Left renal cortex interstitium (tissue), 4 donors: ENCODE measurements at regions not wholly inside any gene's neighbourhood (a gene's known extent, or its start where the extent isn't known, plus 50 kb on each side); places are given as distances from the start of the nearest gene placed in this dataset.

Source experiments
- DNase-seq, 4 donors: peaks; one replicate each; pipeline ENCODE4 v3.0.0-alpha.2; 2013; ENCODE audit warnings: low read depth in 4 of 4, low spot score in 2 of 4, missing footprints in 1 of 4

DNA sequence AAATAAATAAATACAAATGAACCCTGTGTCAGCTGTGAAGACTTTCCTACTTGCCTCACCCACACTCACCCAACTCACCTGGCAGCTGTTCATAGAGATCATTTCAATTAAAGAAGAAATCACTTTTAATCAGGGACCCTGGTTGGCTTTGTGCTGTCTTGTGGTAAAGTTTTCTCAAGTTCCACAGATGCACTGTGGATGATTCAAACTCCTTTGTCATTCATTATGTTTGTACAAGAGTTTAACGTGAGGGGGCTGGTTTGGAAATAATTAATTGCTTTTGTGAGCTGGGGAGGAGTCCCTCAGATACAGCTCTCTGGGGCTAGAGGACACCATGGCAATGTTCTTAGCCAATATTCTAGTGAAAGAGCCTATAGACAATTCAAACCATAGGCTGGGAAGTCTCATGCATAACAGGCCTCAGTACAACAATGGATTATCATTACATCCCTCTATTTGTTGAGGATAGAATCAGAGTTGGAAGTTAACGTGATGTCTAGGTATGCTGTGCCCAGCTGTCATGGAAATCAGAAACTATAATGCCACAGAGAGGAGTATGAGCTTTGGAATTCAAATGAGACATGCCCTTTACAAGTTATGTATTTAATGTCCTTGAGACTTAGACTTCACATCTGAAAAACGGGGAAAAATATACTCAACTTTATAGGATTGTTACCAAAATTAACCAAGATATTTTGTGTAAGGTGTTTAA lies 698.5 kb downstream of the KCNA4 start:
- DNase-seq: no peak

DNA sequence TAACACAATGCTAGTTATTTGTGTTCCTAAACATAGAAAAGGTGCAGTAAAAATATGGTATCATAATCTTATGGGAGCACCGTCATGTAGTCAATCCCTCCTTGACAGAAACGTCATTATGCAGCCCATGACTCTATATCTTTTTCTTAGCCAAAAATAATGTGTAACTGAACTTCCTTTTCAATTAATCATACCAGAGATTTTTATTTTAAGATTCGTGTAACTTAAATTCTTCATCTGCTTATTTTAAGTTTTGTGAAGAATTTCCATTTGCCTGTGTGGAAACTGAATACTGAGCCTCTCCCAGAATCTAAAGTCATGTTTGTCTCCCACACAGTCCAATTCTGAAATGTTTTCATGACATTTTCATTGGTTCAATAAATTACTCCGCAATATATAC lies 699.1 kb downstream of the KCNA4 start:
- DNase-seq: no peak

DNA sequence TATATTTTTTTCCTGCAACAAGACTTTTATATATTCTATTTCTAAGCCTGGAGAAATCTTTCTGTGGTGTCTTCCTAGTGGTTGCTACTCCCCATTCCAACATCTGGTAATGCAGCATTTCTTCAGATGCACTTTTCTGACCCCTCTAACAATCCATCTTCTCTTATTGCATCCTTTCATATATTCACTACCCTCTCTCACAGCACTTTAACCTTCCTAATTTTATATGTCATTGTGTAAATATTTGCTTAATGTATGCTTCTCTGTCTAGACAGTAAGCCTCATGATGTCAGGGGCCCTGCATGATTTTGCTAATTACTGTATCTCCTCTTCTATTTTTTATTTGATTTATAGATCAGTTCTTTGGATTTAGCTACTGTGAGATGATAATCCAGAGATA lies 701.6 kb downstream of the KCNA4 start:
- no peak for DNase-seq

DNA sequence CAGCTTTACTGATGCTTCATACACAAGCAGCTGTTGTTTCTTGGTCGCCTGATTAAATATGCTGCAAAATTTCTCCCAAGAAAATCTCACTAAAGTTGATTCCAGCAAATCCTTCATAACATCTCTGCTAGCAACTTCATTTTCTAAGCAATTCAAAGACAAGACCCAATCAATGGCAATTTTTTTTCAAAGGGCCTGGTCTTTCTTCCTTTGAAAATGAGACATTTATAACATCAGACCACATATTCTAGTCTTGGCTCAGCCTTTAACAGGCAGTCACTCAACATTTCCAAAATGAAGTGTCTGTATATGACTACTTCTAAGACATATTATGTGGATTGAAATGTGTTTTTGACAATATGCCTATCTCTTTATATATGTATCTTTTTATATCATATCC lies 702.6 kb downstream of the KCNA4 start:
- no peak for DNase-seq

DNA sequence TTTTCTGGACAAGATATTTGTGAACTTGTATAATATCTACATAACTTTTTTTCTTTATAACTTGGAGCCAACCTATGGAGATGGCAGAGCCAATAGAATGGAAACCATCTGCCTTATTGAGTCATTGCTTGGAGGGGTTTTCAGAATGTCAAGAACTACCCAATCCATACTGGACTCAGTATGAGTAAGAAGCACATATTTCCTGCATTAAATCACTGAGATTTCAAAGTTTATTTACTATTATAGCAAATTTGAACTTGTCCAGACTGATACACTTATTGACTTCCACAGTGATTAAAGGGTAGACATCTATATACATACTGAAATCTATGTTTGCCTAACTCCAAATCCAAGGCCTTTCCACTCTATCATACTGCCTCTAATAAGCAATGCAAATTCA lies 704.0 kb downstream of the KCNA4 start:
- no peak for DNase-seq

DNA sequence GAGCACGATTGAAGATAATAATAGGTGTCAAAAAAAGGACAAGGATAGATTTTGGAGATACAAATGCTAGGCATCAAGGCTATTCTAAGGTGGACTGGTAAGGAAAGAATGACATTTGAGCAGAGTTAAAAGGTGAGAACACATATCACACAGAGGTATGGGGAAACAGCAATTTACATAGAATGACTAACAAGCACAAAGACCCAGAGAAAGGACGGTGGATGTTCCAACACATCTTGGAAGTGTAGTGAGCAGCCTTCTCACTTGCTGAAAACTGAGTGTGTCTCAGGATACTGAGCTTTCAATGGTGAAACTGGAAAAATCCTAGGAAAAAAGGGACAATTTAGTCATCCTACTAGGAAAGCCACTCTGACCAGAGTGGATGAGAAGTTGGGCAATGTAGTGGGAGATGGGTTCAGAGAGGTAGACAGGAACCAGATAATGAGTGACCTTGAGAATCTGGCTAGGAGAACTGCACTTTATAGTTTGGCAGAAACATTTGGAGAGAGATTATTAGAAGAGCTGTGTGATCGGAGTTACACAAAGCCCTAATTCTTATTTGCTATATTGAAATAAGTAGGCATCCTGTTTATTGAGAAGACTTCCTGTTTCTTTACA lies 706.0 kb downstream of the KCNA4 start:
- DNase-seq: no peak

DNA sequence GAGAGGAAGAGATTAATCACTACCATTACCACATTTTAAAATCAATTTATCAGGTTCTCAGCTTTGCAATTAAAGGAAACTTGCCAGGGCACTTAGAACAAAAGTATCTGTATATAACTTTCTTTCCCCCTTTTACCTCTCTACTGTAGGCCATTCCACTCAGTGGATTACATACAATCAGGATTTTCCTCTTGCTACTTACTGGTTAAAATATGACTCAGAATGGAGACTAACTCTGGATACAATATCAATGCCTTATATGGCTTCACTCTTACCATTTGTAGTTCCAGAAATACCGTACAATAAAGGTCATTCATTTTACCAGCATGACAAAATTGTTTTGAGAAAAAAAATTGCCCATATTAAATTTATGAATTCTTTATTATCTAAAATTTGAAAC lies 706.8 kb downstream of the KCNA4 start:
- DNase-seq: no peak

DNA sequence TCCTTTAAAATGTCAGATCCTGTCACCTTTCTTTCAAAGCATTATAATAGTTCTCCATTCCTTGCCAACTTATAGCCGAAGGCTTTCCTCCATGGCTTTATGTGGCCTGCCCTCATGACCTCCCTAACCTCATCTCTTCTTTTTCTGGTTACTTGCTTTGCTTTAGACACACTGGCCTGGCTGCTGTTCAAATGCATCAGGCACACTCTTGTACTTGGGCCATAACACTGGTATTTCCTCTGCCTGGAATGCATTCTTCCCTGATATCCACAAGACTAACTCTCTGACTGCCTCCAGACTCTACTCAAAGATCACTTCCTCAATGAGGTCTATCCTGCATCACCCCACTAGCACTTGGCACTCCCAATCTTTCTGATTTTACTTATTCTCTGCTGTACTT lies 710.3 kb downstream of the KCNA4 start:
- no peak for DNase-seq

DNA sequence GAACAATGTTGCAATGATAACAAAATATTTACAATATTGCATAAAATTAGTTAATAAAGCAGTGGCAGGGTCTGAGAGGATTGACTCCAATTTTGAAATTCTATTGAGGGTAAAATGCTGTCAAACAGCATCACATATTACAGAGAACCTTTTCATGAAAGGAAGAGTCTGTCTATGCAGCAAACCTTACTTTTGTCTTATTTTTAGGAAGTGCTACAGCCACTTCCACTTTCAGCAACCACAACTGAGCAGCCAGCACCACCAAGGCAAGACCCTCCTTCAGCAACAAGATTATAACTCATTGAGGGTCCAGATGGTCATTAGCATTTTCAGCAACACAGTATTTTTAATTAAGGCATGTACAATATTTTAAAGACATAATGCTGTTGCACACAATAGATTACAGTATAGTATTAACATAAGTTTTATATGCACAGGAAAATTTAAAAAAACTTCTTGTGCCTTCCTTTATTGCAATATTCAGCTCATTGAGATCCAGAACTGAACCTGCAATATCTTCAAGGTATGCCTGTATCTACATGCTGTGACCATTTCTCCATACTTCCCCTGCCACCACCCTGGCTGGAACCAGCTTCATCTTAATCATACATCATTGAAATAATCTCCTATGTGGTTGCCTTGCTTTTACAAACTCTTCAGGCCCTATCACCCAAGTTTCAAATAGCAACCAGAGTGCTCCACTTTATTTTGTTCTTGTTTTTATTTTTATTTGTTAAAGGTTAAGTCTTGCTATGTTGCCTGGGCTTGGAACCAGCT lies 711.2 kb downstream of the KCNA4 start:
- no peak for DNase-seq

DNA sequence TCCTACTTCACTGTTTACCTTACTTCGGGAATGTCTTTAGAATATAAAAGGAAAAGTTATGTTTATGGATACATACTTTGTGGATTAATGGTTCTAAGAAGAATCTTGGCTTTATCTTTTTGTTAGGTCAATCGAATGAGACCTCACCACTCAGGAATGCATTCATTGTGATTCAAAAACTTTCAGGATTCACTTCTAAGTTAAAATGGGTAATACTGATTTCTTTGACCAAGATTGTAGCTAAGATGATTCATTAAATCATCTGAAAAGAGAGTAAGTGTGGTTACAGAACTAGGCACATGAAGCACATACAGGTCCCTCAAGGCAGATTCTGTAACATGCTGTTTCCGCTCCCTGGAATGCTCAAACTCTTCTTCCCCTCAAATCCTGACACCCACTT lies 716.4 kb downstream of the KCNA4 start:
- DNase-seq: no peak

DNA sequence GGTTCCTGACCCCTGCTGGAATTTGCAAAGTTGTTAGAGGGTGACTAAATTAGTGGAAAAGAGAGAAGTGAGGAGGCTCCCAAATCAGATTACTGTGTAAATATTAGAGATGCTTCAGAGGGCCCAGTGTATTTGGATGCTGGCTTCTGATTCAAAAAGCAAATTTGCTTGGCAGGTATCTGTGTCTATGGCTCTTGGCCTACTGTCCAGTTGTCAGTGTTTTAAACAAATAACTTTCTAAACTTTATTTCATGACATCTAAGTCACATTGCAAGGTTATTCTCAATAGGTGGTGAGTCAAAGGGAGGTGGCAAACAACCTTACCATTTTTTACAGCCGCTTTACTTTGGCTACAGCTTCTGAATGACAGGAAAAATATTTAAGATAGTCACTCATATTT lies 720.1 kb downstream of the KCNA4 start:
- DNase-seq: no peak

DNA sequence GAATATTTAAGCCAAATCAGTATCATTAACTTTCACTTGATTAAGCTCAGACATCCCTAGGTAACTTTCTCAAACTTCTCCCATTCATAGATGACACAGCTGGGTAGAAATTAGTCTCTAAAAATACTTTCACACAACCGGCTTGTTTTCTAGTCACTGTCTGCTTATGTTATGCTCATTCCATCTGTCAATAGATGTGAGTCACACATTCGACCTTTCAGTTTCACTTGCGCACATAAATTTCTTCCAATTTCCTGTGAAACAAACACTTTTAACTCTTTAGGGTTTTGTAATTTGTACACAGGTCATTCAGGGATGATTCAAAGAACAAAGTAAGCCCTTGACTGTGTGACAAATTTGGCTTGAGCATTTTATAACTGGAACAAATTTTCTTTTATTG lies 723.0 kb downstream of the KCNA4 start:
- no peak for DNase-seq

DNA sequence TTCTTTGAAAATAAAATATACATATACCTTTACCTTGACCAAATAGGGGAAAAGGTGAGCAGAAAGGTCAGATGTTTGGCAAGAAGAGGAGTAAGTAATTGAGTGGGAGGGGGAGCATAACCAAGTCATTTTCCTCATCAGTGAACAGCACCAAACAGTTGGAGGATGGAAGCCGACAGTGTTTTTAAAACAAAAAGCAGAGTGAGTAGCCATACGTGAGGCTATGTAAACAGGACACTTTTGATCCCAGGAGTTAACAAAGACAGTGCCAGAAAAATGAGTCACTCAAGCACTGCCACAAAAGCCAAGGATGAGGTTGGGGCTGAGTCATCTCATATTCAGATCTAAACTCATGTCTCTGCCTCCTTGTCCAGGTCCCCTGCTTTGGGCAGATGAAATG lies 734.7 kb downstream of the KCNA4 start:
- DNase-seq: no peak

DNA sequence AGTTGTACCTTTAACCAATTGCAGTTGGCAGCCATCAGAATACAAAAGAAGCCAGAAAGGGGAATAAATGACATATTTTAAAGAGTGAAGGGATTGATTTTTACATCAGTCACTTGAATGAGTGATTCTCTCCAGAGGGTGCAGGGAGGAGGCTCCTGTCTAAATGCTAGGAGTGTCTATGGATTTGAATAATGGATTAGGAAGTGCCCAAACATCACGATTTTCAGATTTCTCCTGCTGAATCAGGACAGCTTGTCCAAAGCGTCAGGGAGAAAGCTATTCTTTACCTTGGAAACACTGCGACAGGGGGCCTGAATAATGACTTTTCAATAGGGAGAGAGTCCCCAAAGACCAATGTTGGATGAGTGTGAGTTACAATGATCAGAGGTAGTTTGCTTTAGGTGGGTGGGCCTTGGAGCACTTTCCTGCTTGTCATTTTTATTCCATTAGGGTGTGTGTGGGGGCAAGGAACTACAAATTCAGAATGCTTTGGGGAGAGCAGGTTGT lies 735.5 kb downstream of the KCNA4 start:
- DNase-seq: no peak

DNA sequence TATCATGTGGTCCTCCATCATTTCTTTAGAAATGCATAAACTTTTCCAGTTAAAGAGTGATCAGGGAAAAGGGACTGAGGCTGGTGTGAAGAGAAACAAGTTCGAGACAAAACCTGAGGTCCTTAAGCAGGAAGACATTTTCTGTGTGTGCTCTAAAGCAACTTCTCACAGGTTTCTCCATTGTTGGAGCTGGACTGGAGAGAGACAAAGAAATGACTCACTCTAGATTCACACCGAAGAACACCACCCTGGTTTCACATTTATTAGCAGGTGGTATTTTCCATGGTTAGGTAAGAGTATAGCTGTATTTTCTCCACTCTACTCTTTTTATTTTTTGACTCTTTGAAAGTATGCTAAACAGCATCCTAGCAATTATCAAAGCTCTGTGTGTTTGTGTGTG lies 736.4 kb downstream of the KCNA4 start:
- no peak for DNase-seq

DNA sequence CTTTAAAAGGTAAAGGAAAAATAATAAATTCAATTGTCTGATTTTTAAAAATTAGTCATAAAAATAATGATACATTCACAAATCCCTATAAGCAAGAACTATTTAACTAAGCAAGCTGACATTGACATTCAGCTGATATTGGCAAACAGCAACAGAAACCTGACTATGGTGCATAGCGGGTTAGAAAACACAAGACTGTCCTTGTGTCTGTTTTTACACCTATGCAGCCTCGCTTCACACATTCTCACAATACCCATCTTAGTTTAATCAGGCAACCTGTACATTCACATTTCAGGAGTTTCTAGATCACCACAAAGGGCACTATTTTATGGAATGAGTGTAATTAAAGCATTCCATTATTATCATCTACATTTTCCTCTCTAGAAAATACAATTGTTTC lies 737.1 kb downstream of the KCNA4 start:
- DNase-seq: no peak

DNA sequence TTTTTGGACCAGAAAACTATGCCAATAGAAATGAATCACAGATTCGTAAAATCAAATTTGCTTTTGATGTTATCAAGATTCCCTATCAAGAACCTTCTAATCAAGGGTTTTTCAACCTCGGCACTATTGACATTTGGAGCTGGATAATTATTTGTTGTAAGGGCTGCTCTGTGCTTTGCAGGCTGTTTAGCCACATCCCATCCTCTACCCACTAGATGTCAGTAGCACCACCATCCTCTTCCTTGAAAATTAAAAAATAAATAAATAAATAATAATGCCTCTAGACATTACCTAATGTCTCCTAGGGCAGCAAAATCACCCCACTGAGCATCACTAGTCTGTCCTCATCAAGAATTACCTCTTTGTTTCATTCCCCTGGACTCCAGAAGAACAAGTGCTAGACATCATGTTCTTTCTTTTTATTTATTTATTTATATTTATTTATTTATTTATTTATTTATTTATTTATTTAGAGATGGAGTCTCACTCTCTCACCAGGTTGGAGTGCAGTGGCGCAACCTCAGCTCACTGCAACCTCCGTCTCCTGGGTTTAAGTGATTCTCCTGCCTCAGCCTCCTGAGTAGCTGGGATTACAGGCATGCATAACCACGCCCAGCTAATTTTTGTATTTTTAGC lies 744.7 kb downstream of the KCNA4 start:
- DNase-seq: no peak

DNA sequence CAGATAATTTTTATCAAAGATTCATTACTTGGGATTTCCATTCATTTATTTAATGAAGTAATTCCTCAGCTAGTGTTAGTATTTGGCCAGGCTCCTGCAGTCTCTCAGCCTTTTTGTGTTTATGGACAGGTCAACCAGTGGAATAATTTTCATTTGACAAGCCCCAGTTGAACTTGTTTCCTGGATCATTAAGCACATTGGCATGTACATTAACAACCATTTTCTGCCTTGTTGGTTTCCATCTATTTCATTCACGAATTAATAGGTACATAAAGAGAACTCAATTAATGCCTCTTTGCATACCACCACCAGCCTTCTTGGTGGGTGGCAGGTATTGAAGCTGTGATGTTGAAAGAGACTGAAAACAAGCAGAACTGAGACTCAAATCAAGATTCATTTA lies 745.2 kb downstream of the KCNA4 start:
- no peak for DNase-seq

DNA sequence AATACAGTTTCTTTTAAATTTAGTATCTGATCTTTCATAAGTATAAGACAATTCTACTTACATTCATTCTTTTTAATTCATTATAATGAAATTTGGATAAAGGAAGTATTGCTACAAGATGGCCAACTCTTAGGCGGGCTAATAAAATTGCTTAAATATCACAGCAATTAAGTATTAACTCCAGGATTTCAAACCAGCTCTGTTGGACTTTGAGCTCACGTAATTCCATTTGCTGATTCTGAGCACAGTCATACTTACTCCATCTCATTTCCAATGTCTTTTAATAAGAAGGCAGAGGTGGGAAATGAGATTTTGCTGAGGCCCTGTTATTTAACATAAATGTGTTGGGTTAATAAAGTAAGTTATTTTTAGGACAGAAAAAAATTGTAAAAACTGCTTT lies 748.1 kb downstream of the KCNA4 start:
- DNase-seq: no peak

DNA sequence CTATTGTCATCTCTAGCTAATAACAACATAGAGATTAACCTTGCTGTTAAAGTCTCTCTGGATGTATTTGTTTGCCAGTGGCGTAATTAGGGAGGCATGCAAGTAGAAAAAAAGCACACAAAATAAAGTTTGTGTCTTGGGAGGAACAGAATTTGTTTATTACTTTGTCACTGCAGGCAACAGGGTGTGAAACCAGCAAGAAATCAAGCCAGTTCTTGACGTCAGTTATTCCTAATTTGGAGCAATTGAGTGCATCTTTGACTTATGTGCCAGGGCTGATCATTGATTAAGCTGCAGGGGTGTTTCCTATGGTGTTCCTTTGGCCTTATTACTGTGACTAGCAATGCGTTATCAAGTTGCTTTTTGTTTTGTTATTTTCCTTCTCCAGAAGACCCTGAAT lies 751.0 kb downstream of the KCNA4 start:
- DNase-seq: no peak

DNA sequence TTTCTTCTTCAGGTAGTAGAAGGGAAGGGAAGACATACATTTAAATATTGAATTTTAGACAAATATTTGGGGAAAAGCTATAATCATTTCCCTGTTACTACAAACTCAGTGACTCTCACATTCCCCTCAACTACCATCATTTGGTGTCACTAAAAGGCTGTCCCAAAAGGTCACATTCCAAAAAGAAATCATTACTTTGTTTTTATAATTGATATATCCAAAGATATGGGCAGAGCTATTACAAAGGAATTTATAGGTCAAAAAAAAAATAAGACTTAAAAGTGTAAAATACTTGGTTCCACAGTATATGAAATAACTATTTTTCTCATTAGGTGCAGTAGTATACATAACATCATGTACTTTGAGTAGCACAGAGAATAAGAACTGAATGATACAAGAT lies 751.4 kb downstream of the KCNA4 start:
- no peak for DNase-seq
